H9 (cell line): ENCODE measurements at regions not wholly inside any gene's neighbourhood (a gene's known extent, or its start where the extent isn't known, plus 50 kb on each side); places are given as distances from the start of the nearest gene placed in this dataset.

Experiments
- DNase-seq: peaks from one replicate; pipeline ENCODE4 v3.0.0-alpha.2; 2017
- H2AFZ ChIP-seq: one replicate; pipeline ENCODE4 v1.6.1; 2013; ENCODE audit warnings: mild to moderate bottlenecking, low read length, control low read depth, moderate library complexity
- H2AK5ac ChIP-seq: 2 replicates; pipeline ENCODE4 v1.6.1; 2013; ENCODE audit warnings: low read length, control low read depth, mixed read lengths; ENCODE audit not compliant: insufficient read length
- H2BK120ac ChIP-seq: one replicate; pipeline ENCODE4 v1.6.1; 2013; ENCODE audit warnings: low read depth, mild to moderate bottlenecking, low read length, control low read depth, inconsistent platforms; ENCODE audit not compliant: poor library complexity, severe bottlenecking
- H2BK12ac ChIP-seq: 2 replicates; pipeline ENCODE4 v1.6.1; 2013; ENCODE audit warnings: low read length, control low read depth, mixed read lengths, low read depth; ENCODE audit not compliant: insufficient read length
- H2BK15ac ChIP-seq: 2 replicates; pipeline ENCODE4 v1.6.1; 2013; ENCODE audit warnings: low read depth, low read length, control low read depth
- H2BK20ac ChIP-seq: one replicate; pipeline ENCODE4 v1.6.1; 2013; ENCODE audit warnings: low read depth, mild to moderate bottlenecking, low read length, control low read depth, inconsistent platforms; ENCODE audit not compliant: poor library complexity, severe bottlenecking
- H2BK5ac ChIP-seq: 2 replicates; pipeline ENCODE4 v1.6.1; 2013; ENCODE audit warnings: low read length, control low read depth, mixed read lengths; ENCODE audit not compliant: insufficient read length
- H3K14ac ChIP-seq: 2 replicates; pipeline ENCODE4 v1.6.1; 2013; ENCODE audit warnings: low read length, control low read depth; ENCODE audit not compliant: insufficient read depth
- H3K18ac ChIP-seq: 2 replicates; pipeline ENCODE4 v1.6.1; 2013; ENCODE audit warnings: low read depth, mild to moderate bottlenecking, mixed read lengths, low read length, control low read depth; ENCODE audit not compliant: insufficient read length
- H3K23ac ChIP-seq: 2 replicates; pipeline ENCODE4 v1.6.1; 2013; ENCODE audit warnings: low read length, control low read depth, mixed read lengths, low read depth; ENCODE audit not compliant: insufficient read length
- H3K23me2 ChIP-seq: 2 replicates; pipeline ENCODE4 v1.6.1; 2013; ENCODE audit warnings: low read depth, mild to moderate bottlenecking, mixed read lengths, low read length, control low read depth; ENCODE audit not compliant: insufficient read length, poor library complexity, severe bottlenecking
- H3K27ac ChIP-seq: 2 replicates; pipeline ENCODE4 v1.5.1; 2013; ENCODE audit warnings: low read length, control low read depth, mixed read lengths, low read depth; ENCODE audit not compliant: insufficient read length
- H3K27me3 ChIP-seq: 2 replicates; pipeline ENCODE4 v1.6.1; 2013; ENCODE audit warnings: low read length, control low read depth, inconsistent platforms; ENCODE audit not compliant: insufficient read depth
- H3K4ac ChIP-seq: 2 replicates; pipeline ENCODE4 v1.6.1; 2013; ENCODE audit warnings: low read depth, mild to moderate bottlenecking, control low read depth, inconsistent platforms, low read length, moderate library complexity
- H3K4me1 ChIP-seq: 2 replicates; pipeline ENCODE4 v1.6.1; 2013; ENCODE audit warnings: low read length, control low read depth, inconsistent platforms; ENCODE audit not compliant: insufficient read depth
- H3K4me2 ChIP-seq: 2 replicates; pipeline ENCODE4 v1.6.1; 2013; ENCODE audit warnings: low read length, control low read depth, mixed read lengths; ENCODE audit not compliant: insufficient read length, insufficient read depth
- H3K56ac ChIP-seq: 2 replicates; pipeline ENCODE4 v1.6.1; 2013; ENCODE audit warnings: low read depth, mild to moderate bottlenecking, mixed read lengths, low read length, control low read depth; ENCODE audit not compliant: insufficient read length
- H3K79me1 ChIP-seq: 2 replicates; pipeline ENCODE4 v1.6.1; 2013; ENCODE audit warnings: low read depth, mild to moderate bottlenecking, moderate library complexity, low read length, control low read depth, inconsistent platforms; ENCODE audit not compliant: insufficient read depth, poor library complexity, severe bottlenecking
- H3K79me2 ChIP-seq: 2 replicates; pipeline ENCODE4 v1.6.1; 2013; ENCODE audit warnings: low read length, control low read depth, inconsistent platforms; ENCODE audit not compliant: insufficient read depth
- H3K9ac ChIP-seq: 2 replicates; pipeline ENCODE4 v1.6.1; 2013; ENCODE audit warnings: low read length, control low read depth, mixed read lengths; ENCODE audit not compliant: insufficient read length; ENCODE audit errors: extremely low read depth
- H3K9me3 ChIP-seq: one replicate; pipeline ENCODE4 v1.6.1; 2013; ENCODE audit warnings: low read depth, low read length, inconsistent platforms; ENCODE audit not compliant: control insufficient read depth
- H3T11ph ChIP-seq: one replicate; pipeline ENCODE4 v1.6.1; 2013; ENCODE audit warnings: mild to moderate bottlenecking, low read length, control low read depth, inconsistent platforms
- H4K20me1 ChIP-seq: one replicate; pipeline ENCODE4 v1.6.1; 2013; ENCODE audit not compliant: control insufficient read depth, insufficient read length, insufficient read depth
- H4K5ac ChIP-seq: 2 replicates; pipeline ENCODE4 v1.6.1; 2013; ENCODE audit warnings: low read depth, mild to moderate bottlenecking, mixed read lengths, low read length, control low read depth; ENCODE audit not compliant: insufficient read length
- H4K8ac ChIP-seq: replicated peaks from 2 replicates; pipeline ENCODE4 v1.6.1; 2013; ENCODE audit warnings: low read length, control low read depth, mixed read lengths, low read depth; ENCODE audit not compliant: insufficient read length
- H4K91ac ChIP-seq: 2 replicates; pipeline ENCODE4 v1.6.1; 2013; ENCODE audit warnings: low read depth, mild to moderate bottlenecking, moderate library complexity, mixed read lengths, low read length, control low read depth; ENCODE audit not compliant: insufficient read length
- H3K27ac Mint-ChIP-seq, 3 experiments: 2 replicates in 2 of 3; 3 replicates in 1 of 3; pipeline ENCODE4 v1.8.0; 2020 to 2021; ENCODE audit warnings: mixed read lengths in 3 of 3, mild to moderate bottlenecking in 1 of 3, moderate library complexity in 1 of 3
- H3K27me3 Mint-ChIP-seq: 2 replicates; pipeline ENCODE4 v1.8.0; 2021; ENCODE audit warnings: low read depth, mild to moderate bottlenecking, moderate library complexity, mixed read lengths
- H3K36me3 Mint-ChIP-seq, 3 experiments: 2 replicates in 2 of 3; 3 replicates in 1 of 3; pipeline ENCODE4 v1.8.0; 2020 to 2021; ENCODE audit warnings: low read depth in 3 of 3, mixed read lengths in 3 of 3; ENCODE audit not compliant: insufficient read depth in 1 of 3
- H3K4me1 Mint-ChIP-seq, 2 experiments: 2 replicates each; pipeline ENCODE4 v1.8.0; 2020; ENCODE audit warnings: mixed read lengths in 2 of 2
- H3K4me3 Mint-ChIP-seq, 2 experiments: 2 replicates in 1 of 2; 3 replicates in 1 of 2; pipeline ENCODE4 v1.8.0; 2020 to 2021; ENCODE audit warnings: mild to moderate bottlenecking in 2 of 2, mixed read lengths in 2 of 2, moderate library complexity in 1 of 2
- H3K9me3 Mint-ChIP-seq, 2 experiments: 2 replicates in 1 of 2; 3 replicates in 1 of 2; pipeline ENCODE4 v1.8.0; 2020; ENCODE audit warnings: mild to moderate bottlenecking in 2 of 2, mixed read lengths in 2 of 2, moderate library complexity in 1 of 2
- WGBS: extraction: QIAGEN DNeasy Blood & Tissue Kit; methylation state at CpG from one replicate; pipeline ENCODE4 v1.1.7; 2013; ENCODE audit warnings: missing lambda C conversion rate, low lambda C conversion rate, mixed read lengths; ENCODE audit not compliant: insufficient read length; ENCODE audit errors: extremely low coverage; 5-methylcytosine and 5-hydroxymethylcytosine counted together
- TF ChIP-seq, protein P1 (sequence below): fragments of 200-600 bp; sonication (generic); conservative IDR thresholded peaks from 3 replicates; pipeline ENCODE4 v1.8.0; 2021; ENCODE audit warnings: antibody characterized with exemption, mild to moderate bottlenecking

- no peak for DNase-seq
- Histone ChIP-seq H2BK5ac (no peak overlapping the region), H3K23me2 (no peaks in the 10 kb centered on the region), H2AK5ac (no peak overlapping the region), H3K23ac (no peak overlapping the region), H3K27ac (no peak overlapping the region), H4K8ac (no peak overlapping the region), H3K18ac (no peak overlapping the region), H3K4me2 (no peak overlapping the region), H2BK12ac (no peak overlapping the region), H2BK15ac (no peak overlapping the region), H3T11ph (no peak overlapping the region), H3K56ac (no peak overlapping the region), H4K5ac (no peak overlapping the region), H3K9ac (no peak overlapping the region), H3K79me1 (no peaks in the 10 kb centered on the region), H3K79me2 (no peaks in the 10 kb centered on the region), H3K9me3 (no peaks in the 10 kb centered on the region), H2BK20ac (no peak overlapping the region), H4K91ac (no peak overlapping the region), H4K20me1 (no peaks in the 10 kb centered on the region), H3K4me1 (no peaks in the 10 kb centered on the region), H2BK120ac (no peak overlapping the region), H3K14ac (no peak overlapping the region), H3K27me3 (no peaks in the 10 kb centered on the region), H3K4ac (no peak overlapping the region), H2AFZ (no peak overlapping the region)
- 0 out of 7 replicates have a peak overlapping the region, but pooled peaks of 1 of the 3 experiments have one; percentile 27 for H3K27ac Mint-ChIP-seq
- TF ChIP-seq, protein P1, sequence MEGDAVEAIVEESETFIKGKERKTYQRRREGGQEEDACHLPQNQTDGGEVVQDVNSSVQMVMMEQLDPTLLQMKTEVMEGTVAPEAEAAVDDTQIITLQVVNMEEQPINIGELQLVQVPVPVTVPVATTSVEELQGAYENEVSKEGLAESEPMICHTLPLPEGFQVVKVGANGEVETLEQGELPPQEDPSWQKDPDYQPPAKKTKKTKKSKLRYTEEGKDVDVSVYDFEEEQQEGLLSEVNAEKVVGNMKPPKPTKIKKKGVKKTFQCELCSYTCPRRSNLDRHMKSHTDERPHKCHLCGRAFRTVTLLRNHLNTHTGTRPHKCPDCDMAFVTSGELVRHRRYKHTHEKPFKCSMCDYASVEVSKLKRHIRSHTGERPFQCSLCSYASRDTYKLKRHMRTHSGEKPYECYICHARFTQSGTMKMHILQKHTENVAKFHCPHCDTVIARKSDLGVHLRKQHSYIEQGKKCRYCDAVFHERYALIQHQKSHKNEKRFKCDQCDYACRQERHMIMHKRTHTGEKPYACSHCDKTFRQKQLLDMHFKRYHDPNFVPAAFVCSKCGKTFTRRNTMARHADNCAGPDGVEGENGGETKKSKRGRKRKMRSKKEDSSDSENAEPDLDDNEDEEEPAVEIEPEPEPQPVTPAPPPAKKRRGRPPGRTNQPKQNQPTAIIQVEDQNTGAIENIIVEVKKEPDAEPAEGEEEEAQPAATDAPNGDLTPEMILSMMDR = peak; percentile 52
- H3K36me3 Mint-ChIP-seq = peaks cover 0 to 4% (median 0%) of the 10 kb centered on the region in 3 experiments; a peak in 2 of 7 replicates
- H3K9me3 Mint-ChIP-seq = no peaks in the 10 kb centered on the region
- WGBS = 100% methylated on average over 3 of the region's 11 CpGs
- no peak overlapping the region for H3K4me3 Mint-ChIP-seq
- H3K4me1 Mint-ChIP-seq = peaks cover 7 to 13% of the 10 kb centered on the region in 2 experiments
- H3K27me3 Mint-ChIP-seq = no peaks in the 10 kb centered on the region
Measured at GRCh38 chr19:31943191-31943661, 402.2 kb upstream of the ZNF507 start.
